Stimulated activated CD8-positive, alpha-beta memory T cell treated with anti-CD3 and anti-CD28 coated beads, Interleukin-12 subunit alpha, Interleukin-12 subunit beta, amount 100 ng/mL, for 1 hour (primary cell): ENCODE measurements at regions not wholly inside any gene's neighbourhood (a gene's known extent, or its start where the extent isn't known, plus 50 kb on each side); places are given as distances from the start of the nearest gene placed in this dataset.
"Not testable (repeated sequence)": the region's sequence is repeated elsewhere in the genome, so short reads cannot be mapped to it uniquely, and the experiment has no call there.

ENCODE experiments used
- DNase-seq: peaks from one replicate; pipeline ENCODE4 v3.0.0-alpha.2; 2020; ENCODE audit warnings: low read depth

DNA sequence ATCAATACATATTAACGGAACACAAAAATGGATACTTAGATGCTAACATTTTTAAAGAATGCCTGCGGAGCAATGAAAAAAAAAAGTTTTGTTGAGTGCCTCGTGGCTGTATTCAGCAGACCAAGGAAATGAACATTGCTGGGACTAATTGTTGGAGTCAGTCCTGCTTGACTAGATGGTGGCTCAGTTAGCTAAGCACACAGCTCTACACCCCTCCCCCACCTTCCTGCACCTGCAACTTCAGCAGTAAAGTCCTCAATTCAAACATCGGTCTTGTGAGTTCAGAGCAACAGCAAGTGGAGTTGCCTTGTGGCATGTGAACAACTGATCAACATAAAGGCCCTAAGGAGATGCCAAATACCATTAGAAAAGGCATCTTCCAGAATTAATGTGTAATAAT, 326.0 kb upstream of the NPSR1 start:
- DNase-seq: no peak

DNA sequence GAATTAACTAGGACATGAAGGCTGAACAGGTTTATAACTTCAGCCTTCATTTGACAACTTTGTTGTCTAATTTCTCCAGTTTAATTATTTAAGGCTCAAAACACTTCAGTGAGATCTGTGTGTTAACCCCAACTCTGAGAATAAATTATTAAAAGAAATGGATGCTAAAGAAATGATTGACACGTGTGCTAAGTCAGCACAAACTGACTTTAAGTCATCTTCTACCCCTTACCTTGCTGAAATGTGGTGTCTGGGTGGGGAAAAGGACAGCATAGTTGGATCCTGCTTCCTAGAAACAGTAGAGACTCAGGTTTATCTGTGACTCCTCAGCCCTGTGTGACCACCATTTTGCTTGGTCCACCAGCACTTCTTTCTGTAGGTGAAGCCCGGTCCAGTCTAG, 324.8 kb upstream of the NPSR1 start:
- no peak for DNase-seq

DNA sequence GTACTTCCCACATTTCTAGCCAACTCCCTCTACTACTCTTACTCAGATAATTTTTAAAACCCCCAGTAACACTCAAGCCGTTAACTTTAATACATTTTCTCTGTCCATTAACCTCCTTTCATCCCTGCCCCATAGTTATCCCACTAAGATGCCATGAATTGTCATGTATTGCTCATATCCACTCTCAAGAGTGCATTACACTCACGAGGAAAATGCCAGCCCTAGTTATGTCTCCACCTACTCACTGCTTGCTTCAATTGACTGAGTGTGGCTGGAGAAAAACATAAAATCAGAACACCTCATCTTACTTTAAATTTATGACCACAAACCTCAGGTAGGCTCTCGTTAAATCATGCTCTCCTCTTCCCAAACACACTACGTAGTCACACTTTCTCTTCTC, 324.1 kb upstream of the NPSR1 start:
- DNase-seq: no peak

DNA sequence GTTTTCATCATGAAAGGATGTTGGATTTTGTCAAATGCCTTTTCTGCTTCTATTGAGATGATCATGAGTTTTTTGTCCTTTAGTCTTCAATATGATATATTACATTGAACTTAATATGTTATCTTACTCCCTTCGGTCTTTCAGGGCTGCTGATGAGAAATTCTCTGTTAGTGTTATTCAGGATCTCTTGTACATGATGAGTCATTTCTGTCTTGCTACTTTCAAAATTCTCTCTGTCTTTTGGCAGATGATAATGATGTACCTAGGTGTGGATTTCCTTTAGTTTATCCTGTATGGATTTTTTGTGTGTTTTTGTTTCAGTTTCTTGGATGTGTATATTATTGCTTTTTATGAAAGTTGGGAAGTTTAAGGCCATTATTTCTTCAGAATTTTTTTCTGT, 320.9 kb upstream of the NPSR1 start:
- no peak for DNase-seq

DNA sequence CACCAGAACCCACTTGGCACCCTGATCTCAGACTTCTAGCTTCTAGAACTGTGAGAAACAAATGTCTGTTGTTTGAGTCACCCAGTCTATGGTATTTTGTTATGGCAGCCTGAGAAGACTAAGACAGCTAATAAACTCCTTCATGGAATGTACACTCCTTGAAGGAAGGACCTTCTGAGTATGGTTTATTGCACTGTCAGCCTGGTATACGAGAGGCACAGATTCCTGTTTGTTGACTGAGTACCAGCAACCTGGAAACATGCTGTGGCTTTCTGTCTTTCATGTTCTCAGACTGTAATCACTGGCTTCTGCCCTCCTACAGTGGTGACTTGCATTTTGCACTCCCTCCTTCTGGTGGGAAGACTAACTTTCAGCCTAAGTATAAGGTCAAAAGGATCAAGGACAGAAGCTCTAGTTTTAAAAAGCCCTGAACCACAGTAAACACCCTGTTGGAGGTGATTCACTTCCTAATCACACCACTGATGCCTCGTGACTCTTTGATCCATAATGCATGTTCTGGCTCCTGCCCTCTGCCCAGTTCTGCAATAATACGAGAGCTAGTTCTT, 319.0 kb upstream of the NPSR1 start:
- DNase-seq: no peak

DNA sequence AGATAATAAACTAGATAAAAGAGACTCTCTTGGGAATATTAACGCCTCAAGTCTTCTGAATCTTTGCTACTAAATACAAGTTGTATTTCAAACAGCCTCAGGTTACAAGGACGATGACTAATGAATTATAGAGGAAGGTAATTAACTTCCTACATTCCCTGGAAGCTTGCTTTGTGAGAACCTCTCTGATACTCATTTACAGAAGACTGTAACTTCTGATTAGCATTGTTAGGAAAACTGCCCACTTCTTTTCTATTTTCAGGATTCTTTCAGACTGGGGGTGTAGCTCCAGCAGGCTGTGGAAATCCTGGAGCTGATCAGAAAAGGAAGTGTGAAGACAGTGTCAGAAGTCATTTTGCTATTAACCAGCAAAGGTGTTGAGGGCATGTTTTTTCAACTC, 316.7 kb upstream of the NPSR1 start:
- DNase-seq: no peak

DNA sequence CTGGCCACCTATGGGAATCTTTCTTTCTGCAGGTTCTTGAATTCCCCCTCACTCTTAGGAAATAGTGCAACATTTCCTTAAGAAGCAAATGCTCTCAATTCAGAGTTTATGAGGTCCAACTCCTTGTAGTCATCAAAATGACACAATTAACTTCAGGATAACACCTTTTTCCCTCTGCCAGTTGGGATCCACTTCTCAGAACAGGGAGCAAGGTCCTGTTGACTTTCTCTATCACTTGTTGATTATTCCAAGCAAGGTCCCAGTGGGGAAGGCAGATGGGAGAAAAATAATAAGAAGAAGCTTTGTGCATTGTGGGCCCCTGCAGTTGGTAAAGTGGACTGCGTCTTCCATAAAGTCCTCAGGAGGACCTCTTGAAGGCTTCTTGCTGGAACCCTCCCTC, 315.6 kb upstream of the NPSR1 start:
- no peak for DNase-seq

DNA sequence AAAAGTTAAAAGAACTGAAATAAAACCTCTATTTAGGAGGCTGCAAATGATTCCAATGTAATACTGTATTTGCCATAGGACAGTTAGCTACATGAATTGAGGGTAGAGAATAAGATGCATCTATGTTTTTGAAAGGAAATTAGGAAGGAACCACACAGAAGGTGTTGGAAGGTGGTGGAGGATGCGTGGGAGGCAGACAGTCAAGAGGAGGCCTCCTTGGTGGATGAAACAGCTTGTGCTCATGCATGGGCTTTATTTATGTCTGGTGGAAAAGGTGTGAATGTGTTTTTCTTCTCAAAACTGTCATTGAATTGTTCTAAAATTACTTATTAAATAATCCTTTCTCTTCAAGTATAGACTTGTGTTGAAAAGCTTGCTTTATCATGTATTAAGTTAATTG, 314.4 kb upstream of the NPSR1 start:
- DNase-seq: no peak

DNA sequence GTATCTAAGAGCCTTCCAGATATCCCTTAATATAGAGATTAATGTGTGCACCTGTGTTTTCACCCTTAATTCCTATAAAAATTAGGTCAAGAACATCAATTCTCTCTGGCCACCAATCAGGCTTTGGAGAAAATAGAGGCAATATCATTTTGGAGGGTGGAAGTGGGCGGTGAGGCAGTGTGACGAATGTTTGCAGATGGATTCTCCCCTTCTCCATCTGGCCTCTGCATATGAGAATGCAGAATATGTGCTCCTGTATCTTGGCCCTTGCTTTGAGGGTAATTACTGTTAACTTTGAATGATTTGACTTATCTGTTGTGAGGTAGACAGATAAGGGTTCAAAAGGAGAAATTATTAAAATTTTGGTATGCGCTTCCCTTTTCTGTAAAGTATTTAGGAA, 304.0 kb upstream of the NPSR1 start:
- no peak for DNase-seq

DNA sequence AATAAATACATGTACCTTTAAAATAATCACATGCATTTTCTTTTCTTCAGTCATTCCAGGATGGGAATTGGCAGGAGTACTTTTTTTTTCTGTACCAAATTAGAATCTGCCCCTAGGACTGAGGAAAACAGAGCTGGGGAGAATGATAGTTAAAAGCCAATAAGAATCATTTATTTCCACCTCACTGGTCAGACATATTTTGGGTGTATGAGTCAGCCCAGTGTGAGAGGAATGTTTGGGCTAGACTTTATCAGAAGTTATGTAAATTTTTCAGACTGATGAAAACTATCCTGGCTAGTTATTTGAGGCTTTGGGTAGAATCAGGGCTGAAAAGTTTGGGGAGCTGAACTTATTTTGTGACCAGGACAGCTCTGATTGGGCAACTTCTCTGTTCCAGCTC, 303.1 kb upstream of the NPSR1 start:
- DNase-seq: no peak

DNA sequence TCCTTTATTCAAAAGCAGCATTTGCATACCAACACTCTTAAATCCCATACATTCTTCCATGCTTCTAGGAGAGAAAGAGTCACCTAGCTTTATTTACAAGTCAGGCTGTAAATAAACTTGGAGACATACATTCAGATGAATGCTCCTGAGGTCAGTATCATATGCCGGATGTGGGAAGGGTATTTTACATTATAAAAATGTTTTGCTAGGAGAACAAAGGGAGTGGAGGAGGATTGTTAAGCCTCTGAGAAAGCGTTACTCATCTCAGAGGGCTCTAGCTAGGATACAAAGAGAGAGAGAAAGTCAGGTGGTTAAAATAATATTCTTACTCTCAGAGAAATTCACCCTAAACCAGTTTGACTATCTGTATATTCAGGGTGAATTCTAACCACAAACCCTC, 300.9 kb upstream of the NPSR1 start:
- DNase-seq: no peak

DNA sequence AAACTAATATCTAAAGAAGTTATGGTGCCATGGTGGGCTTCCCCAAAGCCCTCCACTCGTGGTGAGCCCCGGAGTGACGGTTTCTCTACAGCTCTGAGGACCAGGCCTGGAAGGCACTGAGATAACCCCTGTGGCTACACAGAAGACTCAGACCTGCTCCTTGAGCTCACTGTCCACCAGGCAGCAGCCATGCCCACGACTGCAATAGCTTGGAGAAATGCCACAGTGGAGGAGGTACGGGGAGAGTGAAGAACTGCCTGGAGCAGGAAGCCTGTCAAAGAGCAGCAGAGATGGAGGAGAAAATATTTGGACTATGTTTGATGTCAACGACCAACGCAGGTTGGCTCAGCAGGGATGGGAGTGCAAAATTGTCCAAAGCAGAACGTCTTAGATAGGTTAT, 300.1 kb upstream of the NPSR1 start:
- DNase-seq: no peak

DNA sequence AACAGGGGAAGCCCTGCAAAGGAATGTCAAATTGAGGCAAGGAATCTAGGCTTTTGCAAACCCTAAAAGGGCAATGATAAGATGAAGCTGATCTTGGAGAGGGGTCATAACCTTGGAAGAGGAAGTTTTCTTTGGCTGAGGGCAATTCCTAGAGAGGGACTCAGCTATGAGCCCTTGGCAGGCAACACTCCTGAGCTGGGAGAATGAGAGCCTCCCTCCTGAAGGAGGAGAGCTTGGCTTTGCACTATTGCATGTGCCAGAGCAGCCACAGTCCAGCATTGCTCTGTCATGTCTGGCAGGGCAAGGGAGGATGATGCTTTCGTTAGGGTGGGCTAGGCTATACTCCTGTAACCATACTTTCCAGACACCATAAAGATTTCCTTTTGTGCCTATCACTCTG, 299.4 kb upstream of the NPSR1 start:
- DNase-seq: not testable (repeated sequence)

DNA sequence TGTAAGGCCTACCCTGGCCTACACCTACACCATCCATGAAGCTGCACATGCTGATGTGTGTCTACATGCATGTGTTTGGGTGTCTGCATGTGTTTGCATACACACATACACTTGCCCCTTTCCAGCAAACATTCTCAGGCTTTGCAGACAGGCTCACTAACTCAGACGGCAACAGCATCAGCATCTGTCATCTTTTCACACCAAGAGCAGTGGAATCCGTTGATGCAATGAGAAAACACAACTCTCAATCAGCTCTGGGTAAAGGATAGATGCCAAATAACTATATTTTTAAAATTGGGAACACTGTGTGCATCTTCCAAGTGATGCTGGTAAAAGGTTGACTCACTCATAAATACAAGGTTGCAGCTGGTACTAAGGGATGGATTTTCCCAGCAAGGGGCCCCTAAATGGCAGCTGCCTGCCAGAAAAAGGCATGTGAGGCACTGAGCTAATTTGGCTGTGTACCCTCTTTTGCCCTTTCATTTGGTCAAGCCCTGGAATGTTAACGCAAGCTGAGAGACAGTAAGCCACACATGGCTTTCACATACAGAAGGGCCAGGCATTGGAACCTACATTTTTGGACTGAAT, 296.3 kb upstream of the NPSR1 start:
- DNase-seq: no peak

DNA sequence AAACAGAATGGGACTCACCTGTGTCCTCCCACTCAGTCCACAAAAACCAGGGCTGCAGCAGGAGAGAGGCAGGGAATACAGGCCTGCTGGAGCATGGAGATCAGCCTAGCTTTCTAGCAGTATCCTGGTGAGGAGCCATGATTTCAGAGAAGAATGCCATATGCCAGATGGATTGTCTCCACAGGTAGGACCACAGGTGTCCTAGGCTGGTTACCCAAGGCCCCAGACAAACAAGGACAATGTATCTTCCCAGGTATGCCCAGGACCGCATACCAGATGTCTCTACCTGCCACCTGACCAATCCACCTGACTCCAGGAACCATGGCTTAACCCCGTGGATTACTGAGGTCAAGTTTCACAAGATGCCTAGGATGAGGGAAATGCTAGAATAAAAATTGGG, 295.4 kb upstream of the NPSR1 start:
- DNase-seq: no peak

DNA sequence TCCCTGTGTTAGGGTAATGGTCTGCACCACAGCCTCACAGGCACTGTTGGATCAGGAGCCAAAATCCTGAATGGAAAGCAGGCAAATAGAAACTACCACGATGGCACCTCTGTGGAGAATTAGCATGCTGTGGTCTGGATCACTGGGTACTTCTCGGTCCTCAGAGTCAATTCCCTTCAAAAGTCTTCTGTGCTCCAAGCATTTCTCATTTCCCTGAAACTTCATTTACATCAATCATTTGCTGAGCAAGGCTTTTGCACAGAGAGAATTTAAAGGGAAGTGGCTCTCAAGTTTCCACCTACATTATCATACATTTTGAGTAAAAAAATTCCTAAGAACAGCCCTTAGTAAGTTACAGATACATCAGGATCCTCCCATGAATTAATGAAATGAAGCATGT, 293.9 kb upstream of the NPSR1 start:
- DNase-seq: no peak

DNA sequence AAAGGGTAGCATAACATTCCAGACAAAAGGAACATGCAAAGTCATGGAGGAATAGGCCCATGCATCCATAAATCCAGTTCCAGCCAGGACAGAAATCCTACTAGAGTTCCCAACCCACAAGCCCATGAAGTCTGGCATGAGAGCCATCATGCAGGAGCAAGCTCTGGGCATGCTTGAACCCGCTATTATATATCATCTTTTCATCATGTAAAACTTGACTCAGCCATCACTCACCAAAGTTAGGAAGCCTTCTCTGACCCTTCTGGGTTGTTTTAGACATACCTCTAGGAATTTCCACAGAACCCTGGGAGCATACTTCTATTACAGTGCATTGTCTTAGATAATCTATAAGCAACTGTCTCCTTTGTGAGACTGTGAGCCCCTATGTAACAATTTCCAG, 293.0 kb upstream of the NPSR1 start:
- DNase-seq: no peak

DNA sequence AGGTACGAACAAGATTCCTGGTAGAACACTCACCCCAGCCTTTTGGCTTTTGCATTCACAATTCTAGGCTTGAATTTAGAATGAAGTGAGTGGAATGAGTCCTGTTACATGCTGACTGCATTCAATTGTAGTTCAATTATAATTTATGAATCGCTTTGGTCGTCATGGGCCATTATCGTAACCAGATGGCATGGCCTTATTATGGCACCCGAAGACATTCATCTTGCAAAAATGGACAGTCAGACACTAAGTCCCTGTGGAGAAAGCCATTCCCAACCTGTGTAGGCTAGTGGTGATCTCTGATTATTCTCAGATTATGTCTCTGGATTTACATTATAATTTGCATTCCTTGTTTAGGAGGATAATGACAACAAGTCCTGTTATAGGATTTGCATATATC, 292.4 kb upstream of the NPSR1 start:
- no peak for DNase-seq

DNA sequence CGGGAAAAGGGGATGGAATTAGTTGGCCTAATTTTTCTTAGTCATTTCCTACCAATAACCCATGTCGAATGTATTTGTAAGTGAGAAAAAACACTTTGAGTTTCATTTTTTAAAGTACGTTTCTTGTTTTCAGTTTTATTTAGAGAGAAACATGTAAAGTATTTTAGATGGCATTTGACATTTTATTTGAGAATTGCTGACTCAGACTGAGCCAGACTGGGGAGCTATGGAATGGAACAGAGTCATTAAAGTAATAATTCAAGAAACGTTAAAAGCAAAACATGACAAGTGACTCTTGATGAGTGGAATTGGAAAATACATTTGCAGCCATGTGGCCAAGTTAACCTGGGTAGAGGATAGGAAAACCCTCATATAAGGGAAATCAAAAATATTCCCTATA, 286.1 kb upstream of the NPSR1 start:
- DNase-seq: no peak

DNA sequence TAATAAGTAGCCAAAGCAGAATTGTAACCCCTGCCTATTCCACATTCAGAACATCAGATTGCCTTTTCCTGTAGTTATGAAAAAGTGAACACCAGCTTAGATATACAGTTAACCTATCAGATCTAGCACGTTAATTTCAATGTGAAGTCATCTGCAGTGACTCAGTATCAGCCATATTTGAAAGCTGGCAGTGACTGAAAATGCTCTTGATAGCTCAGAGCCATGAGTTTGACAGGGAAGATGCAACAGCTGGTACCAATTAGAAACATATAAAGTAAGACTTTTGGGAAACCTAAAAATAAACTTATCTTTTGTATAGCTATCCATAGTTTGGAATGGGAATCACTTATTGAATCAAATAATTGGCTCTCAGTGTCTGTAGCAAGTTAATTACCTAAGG, 284.1 kb upstream of the NPSR1 start:
- no peak for DNase-seq

DNA sequence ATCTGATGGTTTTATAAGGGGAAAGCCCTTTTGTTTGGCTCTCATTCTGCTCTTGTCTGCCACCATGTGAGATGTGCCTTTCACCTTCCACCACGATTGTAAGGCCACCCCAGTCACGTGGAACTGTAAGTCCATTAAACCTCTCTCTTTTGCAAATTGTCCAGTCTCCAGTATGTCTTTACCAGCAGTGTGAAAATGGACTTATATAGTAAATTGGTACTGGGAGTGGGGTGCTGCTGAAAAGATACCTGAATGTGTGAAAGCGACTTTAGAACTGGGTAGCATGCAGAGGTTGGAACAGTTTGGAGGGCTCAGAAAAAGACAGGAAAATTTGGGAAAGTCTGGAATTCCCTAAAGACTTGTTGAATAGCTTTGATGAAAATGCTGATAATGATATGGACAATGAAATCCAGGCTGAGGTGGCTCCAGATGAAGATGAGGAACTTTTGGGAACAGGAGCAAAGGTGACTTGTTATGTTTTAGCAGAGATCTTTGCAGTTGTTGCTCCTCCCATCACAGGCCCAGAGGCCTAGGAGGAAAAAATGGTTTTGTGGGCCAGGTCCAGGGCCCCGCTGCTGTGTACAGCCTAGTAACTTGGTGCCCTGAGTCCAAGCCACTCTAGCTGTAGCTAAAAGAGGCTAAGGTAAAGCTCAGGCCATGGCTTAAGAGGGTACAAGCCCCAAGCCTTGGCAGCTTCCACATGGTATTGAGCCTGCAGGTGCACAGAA, 275.7 kb upstream of the NPSR1 start:
- DNase-seq: no peak

DNA sequence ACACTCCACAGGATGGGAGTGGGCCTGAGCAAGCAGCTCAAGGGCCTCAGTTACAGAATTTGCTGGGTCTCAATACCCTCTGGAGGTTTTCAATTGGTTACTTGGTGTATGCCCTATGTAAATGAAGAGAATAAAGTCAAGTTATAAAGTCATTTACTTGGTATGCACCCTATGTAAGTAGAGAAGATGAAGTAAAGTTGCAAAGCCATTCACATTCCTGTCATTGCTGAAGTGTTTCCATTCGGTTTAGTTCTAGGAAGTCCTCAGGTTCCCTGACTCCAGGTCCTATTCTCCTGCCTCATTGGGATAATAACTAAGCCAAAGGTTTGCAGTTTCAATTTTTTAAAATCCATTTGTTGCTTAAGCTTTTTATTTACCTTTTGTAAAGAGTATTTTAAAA, 272.6 kb upstream of the NPSR1 start:
- no peak for DNase-seq

DNA sequence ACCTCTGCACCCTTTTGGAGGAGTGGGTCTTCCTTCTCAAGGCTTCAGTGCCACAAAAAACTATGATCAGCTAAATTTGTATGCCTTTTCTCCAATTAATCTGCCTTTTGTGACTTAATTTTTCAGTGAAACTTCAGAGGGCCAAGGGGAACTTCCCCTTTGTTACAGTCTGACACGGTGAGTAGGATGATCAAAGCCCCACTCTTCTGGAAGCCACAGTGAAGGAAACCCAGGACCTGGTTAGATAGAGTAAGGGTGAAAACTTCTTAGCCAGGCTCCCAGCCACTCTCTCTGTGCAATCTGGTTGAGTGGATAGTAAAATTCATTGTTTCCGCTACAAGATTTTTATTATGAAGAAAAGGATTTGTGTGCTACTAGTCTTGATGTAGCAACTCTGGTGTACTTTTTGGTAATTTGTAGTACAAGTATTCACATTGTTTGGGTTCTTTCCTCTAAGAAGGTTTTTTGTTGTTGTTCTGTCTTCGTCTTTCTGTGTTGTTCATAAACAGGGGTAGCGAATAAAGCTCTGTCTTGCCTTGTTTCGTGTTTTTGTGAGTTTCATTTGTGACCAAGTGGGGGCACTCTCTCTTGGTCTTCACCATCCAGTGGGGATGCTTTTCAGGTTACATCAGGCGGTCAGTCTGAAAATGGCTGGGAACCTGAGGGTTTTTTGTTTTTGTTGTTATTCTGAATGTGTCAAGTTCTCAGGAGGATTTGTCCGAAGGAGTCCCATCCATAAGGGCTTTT, 268.5 kb upstream of the NPSR1 start:
- DNase-seq: no peak
